A549 (cell line): ENCODE measurements at regions not wholly inside any gene's neighbourhood (a gene's known extent, or its start where the extent isn't known, plus 50 kb on each side); places are given as distances from the start of the nearest gene placed in this dataset.
A peak's percentile ranks its signal among the peaks of the same experiment; 100 is the strongest.

Source experiments
- ATAC-seq, 2 experiments: fragments of 200-7000 bp in 1 of 2; fragments of >200 bp in 1 of 2; cut with Nextera tagmentation in 1 of 2; cut with Tn5 transposase in 1 of 2; 3 replicates each; pipeline versions ENCODE4 v1.8.0 to v1.9.1; 2018 to 2020; ENCODE audit warnings: mild to moderate bottlenecking in 1 of 2, moderate library complexity in 1 of 2
- CTCF ChIA-PET: fragments of 300-600 bp; sonication (Branson Sonifier 250); formaldehyde crosslinking; extraction: SDS; loops from one replicate; lab custom pipeline; 2021; ENCODE audit warnings: antibody characterized with exemption, inconsistent platforms; lab: Yijun Ruan, JAX
- POLR2A ChIA-PET: fragments of 350-600 bp; formaldehyde crosslinking; extraction: SDS; loops from one replicate; lab custom pipeline; 2021; ENCODE audit warnings: antibody characterized with exemption, inconsistent platforms; lab: Yijun Ruan, JAX
- DNase-seq, 2 experiments: peaks; one replicate each; pipeline versions ENCODE4 v3.0.0 to v3.0.0-alpha.2; 2011 to 2016; ENCODE audit warnings: low read depth in 1 of 2, low spot score in 1 of 2
- FAIRE-seq: peaks from 2 replicates; lab custom pipeline; 2011; peaks lifted over from hg19 to GRCh38; lab: Jason Lieb, UNC
- H3K27ac ChIP-seq, 2 experiments: fragments of >200 bp; sonication (Bioruptor Twin); formaldehyde crosslinking; 3 replicates each; pipeline ENCODE4 v1.5.1; 2016 to 2017
- H3K4me1 ChIP-seq: fragments of >200 bp; sonication (Bioruptor Twin); formaldehyde crosslinking; 3 replicates; pipeline ENCODE4 v1.6.1; 2016
- H3K4me2 ChIP-seq: fragments of >200 bp; sonication (Bioruptor Twin); formaldehyde crosslinking; 3 replicates; pipeline ENCODE4 v1.6.1; 2016
- H3K4me3 ChIP-seq: fragments of >200 bp; sonication (Bioruptor Twin); formaldehyde crosslinking; 3 replicates; pipeline ENCODE4 v1.5.1; 2016
- H3K9me3 ChIP-seq: fragments of >200 bp; sonication (Bioruptor Twin); formaldehyde crosslinking; 3 replicates; pipeline ENCODE4 v1.6.1; 2016
- BCL3 ChIP-seq: fragments of >200 bp; sonication (Bioruptor Twin); formaldehyde crosslinking; IDR thresholded peaks from 3 replicates; pipeline ENCODE4 v1.6.1; 2016
- BHLHE40 ChIP-seq: IDR thresholded peaks from 2 replicates; pipeline ENCODE4 v1.6.1; 2012; ENCODE audit warnings: low read depth, low read length, inconsistent platforms
- CHD4 ChIP-seq: fragments of 200-600 bp; sonication (generic); IDR thresholded peaks from 2 replicates; pipeline ENCODE4 v1.6.1; 2016; ENCODE audit warnings: antibody characterized with exemption, mild to moderate bottlenecking, borderline replicate concordance
- CTCF ChIP-seq: fragments of >200 bp; sonication (Bioruptor Twin); formaldehyde crosslinking; IDR thresholded peaks from 3 replicates; pipeline ENCODE4 v1.5.1; 2016
- EHMT2 ChIP-seq: fragments of 200-600 bp; sonication (generic); IDR thresholded peaks from 2 replicates; pipeline ENCODE4 v1.6.1; 2016; ENCODE audit warnings: antibody characterized with exemption, low read depth, mild to moderate bottlenecking, moderate library complexity
- ESRRA ChIP-seq: fragments of 150-350 bp; IDR thresholded peaks from 2 replicates; pipeline ENCODE4 v1.6.1; 2014; ENCODE audit warnings: mild to moderate bottlenecking, low read length, borderline replicate concordance
- FOXS1 ChIP-seq: fragments of 250-450 bp; sonication (Bioruptor Pico); IDR thresholded peaks from 2 replicates; pipeline ENCODE4 v1.5.0; 2020; ENCODE audit warnings: mild to moderate bottlenecking, moderate library complexity
- MAFK ChIP-seq: fragments of 450-650 bp; IDR thresholded peaks from 2 replicates; pipeline ENCODE4 v1.6.1; 2014; ENCODE audit not compliant: partially characterized antibody
- MAX ChIP-seq: IDR thresholded peaks from 2 replicates; pipeline ENCODE4 v1.6.1; 2012
- MYC ChIP-seq: IDR thresholded peaks from 2 replicates; pipeline ENCODE4 v1.6.1; 2012; ENCODE audit warnings: mild to moderate bottlenecking, inconsistent platforms, low read length, improper control_type of control experiment, borderline replicate concordance
- NPAS2 ChIP-seq: fragments of 250-450 bp; sonication (Bioruptor Pico); IDR thresholded peaks from 2 replicates; pipeline ENCODE4 v1.8.0; 2022; ENCODE audit warnings: mild to moderate bottlenecking, moderate library complexity, borderline replicate concordance
- NR3C1 ChIP-seq: fragments of >200 bp; sonication (Bioruptor Twin); formaldehyde crosslinking; IDR thresholded peaks from 3 replicates; pipeline ENCODE4 v1.6.1; 2017
- PHF8 ChIP-seq: fragments of 200-600 bp; sonication (generic); IDR thresholded peaks from 2 replicates; pipeline ENCODE4 v1.6.1; 2016; ENCODE audit warnings: low read depth, mild to moderate bottlenecking, antibody characterized with exemption, moderate library complexity, borderline replicate concordance
- POLR2AphosphoS2 ChIP-seq: conservative IDR thresholded peaks from 2 replicates; pipeline ENCODE4 v1.6.1; 2012; ENCODE audit warnings: low read length, improper control_type of control experiment, inconsistent platforms
- RAD21 ChIP-seq, 2 experiments: fragments of >200 bp in 1 of 2; sonication (Bioruptor Twin) in 1 of 2; formaldehyde crosslinking in 1 of 2; IDR thresholded peaks in 1 of 2; conservative IDR thresholded peaks in 1 of 2; 2 replicates in 1 of 2; 3 replicates in 1 of 2; pipeline ENCODE4 v1.6.1; 2012 to 2018; ENCODE audit warnings: inconsistent platforms in 1 of 2
- RCOR1 ChIP-seq: fragments of 150-350 bp; IDR thresholded peaks from 2 replicates; pipeline ENCODE4 v1.6.1; 2014; ENCODE audit warnings: antibody characterized with exemption, low read length, low read depth
- SREBF2 ChIP-seq: fragments of 450-650 bp; IDR thresholded peaks from 2 replicates; pipeline ENCODE4 v1.6.1; 2014; ENCODE audit warnings: mild to moderate bottlenecking, moderate library complexity
- TFCP2L1 ChIP-seq: fragments of 250-450 bp; sonication (Bioruptor Pico); IDR thresholded peaks from 2 replicates; pipeline ENCODE4 v1.5.0; 2021; ENCODE audit warnings: mild to moderate bottlenecking
- ZSCAN20 ChIP-seq: fragments of 250-450 bp; sonication (Bioruptor Pico); IDR thresholded peaks from 2 replicates; pipeline ENCODE4 v1.8.0; 2022; ENCODE audit warnings: mild to moderate bottlenecking, moderate library complexity
- WGBS: methylation state at CpG from one replicate; pipeline ENCODE4 v1.1.6; 2017; ENCODE audit errors: missing lambda C conversion rate; 5-methylcytosine and 5-hydroxymethylcytosine counted together
- TF ChIP-seq, protein P1 (sequence below): fragments of 250-450 bp; sonication (Bioruptor Pico); IDR thresholded peaks from 2 replicates; pipeline ENCODE4 v1.5.0; 2020; ENCODE audit warnings: low read depth, mild to moderate bottlenecking, moderate library complexity
- TF ChIP-seq, protein P2 (sequence below): IDR thresholded peaks from 2 replicates; pipeline ENCODE4 v1.6.1; 2012; ENCODE audit warnings: low read depth, borderline replicate concordance

DNA sequence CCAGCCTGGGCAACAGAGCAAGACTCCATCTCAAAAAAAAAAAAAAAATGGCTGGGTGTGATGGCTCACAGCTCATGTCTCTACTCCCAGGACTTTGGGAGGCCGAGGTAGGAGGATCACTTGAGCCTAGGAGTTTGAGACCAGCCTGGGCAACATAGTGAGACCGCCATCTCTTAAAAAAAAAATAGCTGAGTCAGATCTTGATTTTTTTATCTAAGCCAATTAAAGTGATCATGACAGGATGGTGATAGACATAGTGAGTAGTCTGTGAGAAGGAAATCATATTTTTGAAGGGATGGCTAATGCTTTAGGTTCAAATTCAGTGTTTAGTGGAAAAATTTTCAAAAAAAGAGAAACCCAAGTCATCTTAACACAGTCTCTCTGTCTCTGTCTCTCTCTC lies 114.6 kb upstream of the JARID2 start:
- Histone ChIP-seq H3K27ac (peak overlapping the region; percentile 81 to 89), H3K9me3 (no peaks in the 10 kb centered on the region), H3K4me2 (no peak overlapping the region), H3K4me1 (peaks cover 24% of the 10 kb centered on the region), H3K4me3 (no peak overlapping the region)
- TF ChIP-seq MAFK (peak; percentile 26), TFCP2L1 (CRISPR knock-in tag) (no peak)
- ChIA-PET POLR2A (no interaction called here), CTCF (no interaction called here)
- DNase-seq: no peak
- 93% methylated on average over 2 of the region's 2 CpGs for WGBS
- no peak for FAIRE-seq
- ATAC-seq: no peak

- ATAC-seq (no peak), FAIRE-seq (no peak), DNase-seq (no peak)
- Histone ChIP-seq H3K27ac (peak overlapping the region; percentile 81 to 89), H3K4me2 (peak overlapping the region; percentile 66; the same call in 1 of the 3 replicates), H3K4me3 (no peak overlapping the region), H3K4me1 (peaks cover 24% of the 10 kb centered on the region), H3K9me3 (no peaks in the 10 kb centered on the region)
- CTCF ChIA-PET: no interaction called here
- TF ChIP-seq FOXS1 (CRISPR knock-in tag) (no peak), ZSCAN20 (CRISPR knock-in tag) (no peak), ESRRA (no peak), NPAS2 (CRISPR knock-in tag) (no peak), PHF8 (no peak), BHLHE40 (no peak), MYC (no peak), EHMT2 (no peak), BCL3 (no peak), RAD21 (conservative IDR thresholded peaks at IDR 0.05 in 1 of 2, IDR thresholded peaks at IDR 0.05 in 1 of 2) (no peak), CHD4 (no peak), CTCF (no peak), RCOR1 (no peak), POLR2AphosphoS2 (no peak), MAX (no peak), SREBF2 (no peak), NR3C1 (no peak)
- TF ChIP-seq, protein P1, sequence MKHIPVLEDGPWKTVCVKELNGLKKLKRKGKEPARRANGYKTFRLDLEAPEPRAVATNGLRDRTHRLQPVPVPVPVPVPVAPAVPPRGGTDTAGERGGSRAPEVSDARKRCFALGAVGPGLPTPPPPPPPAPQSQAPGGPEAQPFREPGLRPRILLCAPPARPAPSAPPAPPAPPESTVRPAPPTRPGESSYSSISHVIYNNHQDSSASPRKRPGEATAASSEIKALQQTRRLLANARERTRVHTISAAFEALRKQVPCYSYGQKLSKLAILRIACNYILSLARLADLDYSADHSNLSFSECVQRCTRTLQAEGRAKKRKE: no peak
- TF ChIP-seq, protein P2, sequence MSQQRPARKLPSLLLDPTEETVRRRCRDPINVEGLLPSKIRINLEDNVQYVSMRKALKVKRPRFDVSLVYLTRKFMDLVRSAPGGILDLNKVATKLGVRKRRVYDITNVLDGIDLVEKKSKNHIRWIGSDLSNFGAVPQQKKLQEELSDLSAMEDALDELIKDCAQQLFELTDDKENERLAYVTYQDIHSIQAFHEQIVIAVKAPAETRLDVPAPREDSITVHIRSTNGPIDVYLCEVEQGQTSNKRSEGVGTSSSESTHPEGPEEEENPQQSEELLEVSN: no peak
- POLR2A ChIA-PET: no interaction called here
- WGBS: 77% methylated on average over 6 of the region's 7 CpGs
These were observed 114.2 kb upstream of the JARID2 start for GRCh38 chr6:15131651-15132061.
